ENCODE measurements at regions not wholly inside any gene's neighbourhood (a gene's known extent, or its start where the extent isn't known, plus 50 kb on each side); places are given as distances from the start of the nearest gene placed in this dataset.

GRCh38 chr12:4104722-4105244, 168.8 kb upstream of the CCND2 start:
- TF ChIP-seq POLR2A (IDR thresholded peaks at IDR 0.05; ENCODE audit: low read length) (no peak), GATA1 (IDR thresholded peaks at IDR 0.05; ENCODE audit: low read depth, low read length) (no peak)

Data from erythroblast (primary cell).